Esophagus (tissue), 2 donors: ENCODE measurements at regions not wholly inside any gene's neighbourhood (a gene's known extent, or its start where the extent isn't known, plus 50 kb on each side); places are given as distances from the start of the nearest gene placed in this dataset.

Source experiments
- H3K27ac ChIP-seq, 2 donors: one replicate each; pipeline ENCODE4 v1.5.1; 2013; ENCODE audit warnings: low read depth in 2 of 2, mild to moderate bottlenecking in 2 of 2, inconsistent platforms in 1 of 2, low read length in 1 of 2, moderate library complexity in 1 of 2
- H3K27me3 ChIP-seq, 2 donors: one replicate each; pipeline ENCODE4 v1.6.1; 2013; ENCODE audit warnings: low read length in 2 of 2, control low read depth in 1 of 2, mild to moderate bottlenecking in 1 of 2; ENCODE audit not compliant: insufficient read depth in 2 of 2, control insufficient read depth in 1 of 2
- H3K36me3 ChIP-seq, 2 donors: one replicate each; pipeline ENCODE4 v1.6.1; 2013; ENCODE audit warnings: low read length in 1 of 2; ENCODE audit not compliant: control insufficient read depth in 2 of 2, insufficient read depth in 2 of 2
- H3K4me1 ChIP-seq, 2 donors: one replicate each; pipeline ENCODE4 v1.6.1; 2013; ENCODE audit warnings: low read length in 1 of 2; ENCODE audit not compliant: control insufficient read depth in 2 of 2, insufficient read depth in 2 of 2
- H3K4me3 ChIP-seq, 2 donors: one replicate each; pipeline ENCODE4 v1.5.1; 2013; ENCODE audit warnings: low read length in 2 of 2, mild to moderate bottlenecking in 2 of 2, low read depth in 1 of 2, moderate library complexity in 1 of 2
- H3K9me3 ChIP-seq, 2 donors: one replicate each; pipeline ENCODE4 v1.6.1; 2013; ENCODE audit warnings: mild to moderate bottlenecking in 2 of 2, low read depth in 1 of 2, low read length in 1 of 2, moderate library complexity in 1 of 2; ENCODE audit not compliant: control insufficient read depth in 2 of 2, insufficient read depth in 1 of 2
- WGBS, 2 donors: extraction: QIAGEN DNeasy Blood & Tissue Kit; methylation state at CpG; one replicate each; pipeline ENCODE4 v1.1.7; 2013; 5-methylcytosine and 5-hydroxymethylcytosine counted together
- donor health status: healthy with polysubstance abuse.
- donor health status: Bipolar disorder and iron deficiency.

- no peaks in the 10 kb centered on the region for H3K36me3 ChIP-seq
- no peak overlapping the region for H3K4me3 ChIP-seq
- H3K9me3 ChIP-seq, result no peaks in the 10 kb centered on the region
- 87 to 94% methylated on average over 4 of the region's 4 CpGs for whole genome bisulfite sequencing, 2 donors
- no peaks in the 10 kb centered on the region for H3K4me1 ChIP-seq
- H3K27ac ChIP-seq, result no peak overlapping the region
- H3K27me3 ChIP-seq, result no peaks in the 10 kb centered on the region
These were observed 83.7 kb downstream of the BMP2 start for GRCh38 chr20:6851136-6851535.

DNA sequence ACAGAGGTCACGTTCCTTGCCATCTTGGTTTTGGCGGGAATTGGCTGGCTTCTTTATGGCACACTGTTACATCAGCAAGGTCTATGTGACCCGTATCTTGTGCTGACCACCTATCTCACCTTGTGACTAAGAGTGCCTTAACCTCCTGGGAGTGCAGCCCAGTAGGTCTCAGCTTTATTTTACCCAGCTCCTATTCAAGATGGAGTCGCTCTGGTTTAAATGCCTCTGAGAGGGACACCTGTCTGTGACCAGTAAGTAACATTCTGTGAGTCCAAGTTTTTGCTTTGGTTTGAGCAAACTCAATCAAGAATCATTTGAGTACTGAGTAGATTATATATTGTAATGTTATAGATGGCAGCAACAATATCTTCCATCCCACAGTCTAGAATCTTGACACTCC, 85.0 kb downstream of the BMP2 start:
- Histone ChIP-seq H3K27me3 (no peaks in the 10 kb centered on the region), H3K4me3 (no peak overlapping the region), H3K9me3 (no peaks in the 10 kb centered on the region), H3K4me1 (no peaks in the 10 kb centered on the region), H3K36me3 (no peaks in the 10 kb centered on the region), H3K27ac (no peak overlapping the region)
- WGBS, 2 donors, result 94 to 96% methylated on average over 4 of the region's 4 CpGs

- Histone ChIP-seq H3K9me3 (no peaks in the 10 kb centered on the region), H3K36me3 (no peaks in the 10 kb centered on the region), H3K27ac (no peak overlapping the region), H3K4me1 (no peaks in the 10 kb centered on the region), H3K27me3 (no peaks in the 10 kb centered on the region), H3K4me3 (no peak overlapping the region)
- 47 to 66% methylated on average over 3 of the region's 3 CpGs for WGBS, 2 donors
These were observed 87.6 kb downstream of the BMP2 start for GRCh38 chr20:6855104-6855503.

- Histone ChIP-seq H3K36me3 (no peaks in the 10 kb centered on the region), H3K27ac (no peak overlapping the region), H3K27me3 (no peaks in the 10 kb centered on the region), H3K4me1 (no peaks in the 10 kb centered on the region), H3K9me3 (no peaks in the 10 kb centered on the region), H3K4me3 (no peak overlapping the region)
- 57 to 60% methylated on average over 1 of the region's 1 CpG for WGBS, 2 donors
These were observed 88.3 kb downstream of the BMP2 start for GRCh38 chr20:6855796-6856195.

DNA sequence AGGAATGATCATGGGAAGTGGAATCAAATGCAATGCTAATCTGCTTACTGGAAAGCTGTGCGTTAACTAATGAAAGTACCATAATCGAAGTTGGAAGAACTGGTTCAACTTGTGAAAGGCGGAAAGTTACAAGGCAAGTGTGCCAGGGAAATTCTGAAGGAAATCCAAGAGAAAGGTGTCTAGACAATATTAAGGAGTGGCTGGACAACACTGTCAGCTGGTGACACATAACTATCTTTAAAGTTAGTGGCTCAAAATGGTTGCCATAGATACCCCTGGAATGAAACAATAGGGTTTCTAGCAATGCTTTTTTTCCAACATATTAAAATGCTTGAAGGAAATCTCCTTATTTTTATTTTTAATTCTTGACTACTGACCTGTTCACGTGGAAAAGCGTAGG, 90.4 kb downstream of the BMP2 start:
- no peaks in the 10 kb centered on the region for H3K36me3 ChIP-seq
- H3K9me3 ChIP-seq, result no peaks in the 10 kb centered on the region
- no peak overlapping the region for H3K4me3 ChIP-seq
- 55 to 75% methylated on average over 5 of the region's 5 CpGs for WGBS, 2 donors
- H3K27ac ChIP-seq, result no peak overlapping the region
- H3K27me3 ChIP-seq, result no peaks in the 10 kb centered on the region
- H3K4me1 ChIP-seq, result no peaks in the 10 kb centered on the region

DNA sequence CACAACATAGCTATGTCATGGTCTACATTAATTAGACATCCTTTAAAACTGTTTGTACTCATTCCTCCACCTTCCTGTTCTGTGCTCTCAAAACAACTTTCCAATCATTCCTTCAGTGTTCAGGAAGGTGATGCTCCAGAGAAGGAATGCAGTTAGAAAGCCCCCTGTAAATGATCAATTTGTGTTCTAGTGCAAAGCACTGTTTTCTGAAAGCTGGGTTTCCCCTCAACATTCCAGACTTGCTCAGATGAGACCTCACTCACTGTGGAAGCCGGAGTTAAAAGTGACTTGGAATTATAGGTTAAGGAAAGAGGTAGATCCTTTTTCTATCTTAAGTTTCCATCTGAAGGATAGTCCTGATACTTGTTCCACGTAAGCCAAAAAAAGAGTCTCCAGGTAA, 95.9 kb downstream of the BMP2 start:
- 74 to 87% methylated on average over 2 of the region's 2 CpGs for WGBS, 2 donors
- H3K27ac ChIP-seq, result no peak overlapping the region
- no peaks in the 10 kb centered on the region for H3K27me3 ChIP-seq
- no peaks in the 10 kb centered on the region for H3K4me1 ChIP-seq
- H3K4me3 ChIP-seq, result no peak overlapping the region
- H3K9me3 ChIP-seq, result no peaks in the 10 kb centered on the region
- H3K36me3 ChIP-seq, result no peaks in the 10 kb centered on the region

GRCh38 chr20:6863798-6864201, 96.3 kb downstream of the BMP2 start:
- WGBS, 2 donors, result 58 to 60% methylated on average over 7 of the region's 7 CpGs
- no peaks in the 10 kb centered on the region for H3K36me3 ChIP-seq
- no peaks in the 10 kb centered on the region for H3K9me3 ChIP-seq
- no peaks in the 10 kb centered on the region for H3K4me1 ChIP-seq
- H3K4me3 ChIP-seq, result no peak overlapping the region
- H3K27me3 ChIP-seq, result no peaks in the 10 kb centered on the region
- no peak overlapping the region for H3K27ac ChIP-seq

DNA sequence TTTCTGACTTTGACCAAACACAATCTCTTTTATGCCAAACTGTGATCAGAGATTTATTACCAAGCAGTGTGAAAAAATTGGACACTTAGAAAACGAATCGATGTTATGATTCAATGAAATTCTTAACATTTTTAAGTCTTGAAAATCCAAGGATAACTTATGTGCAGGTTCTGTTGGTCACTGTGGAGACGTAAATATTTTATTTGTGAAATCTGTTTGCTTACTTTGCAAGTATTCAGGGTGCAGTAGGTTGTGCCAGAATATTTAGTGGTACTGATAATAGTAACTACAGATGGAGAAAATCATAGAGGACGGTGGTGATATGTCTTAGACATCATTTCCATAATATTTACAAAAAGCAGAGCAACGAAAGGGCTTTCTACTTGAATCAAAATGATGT, 97.3 kb downstream of the BMP2 start:
- Histone ChIP-seq H3K36me3 (no peaks in the 10 kb centered on the region), H3K27ac (no peak overlapping the region), H3K4me3 (no peak overlapping the region), H3K4me1 (no peaks in the 10 kb centered on the region), H3K27me3 (no peaks in the 10 kb centered on the region), H3K9me3 (no peaks in the 10 kb centered on the region)
- WGBS, 2 donors, result 55% methylated on average over 5 of the region's 5 CpGs

DNA sequence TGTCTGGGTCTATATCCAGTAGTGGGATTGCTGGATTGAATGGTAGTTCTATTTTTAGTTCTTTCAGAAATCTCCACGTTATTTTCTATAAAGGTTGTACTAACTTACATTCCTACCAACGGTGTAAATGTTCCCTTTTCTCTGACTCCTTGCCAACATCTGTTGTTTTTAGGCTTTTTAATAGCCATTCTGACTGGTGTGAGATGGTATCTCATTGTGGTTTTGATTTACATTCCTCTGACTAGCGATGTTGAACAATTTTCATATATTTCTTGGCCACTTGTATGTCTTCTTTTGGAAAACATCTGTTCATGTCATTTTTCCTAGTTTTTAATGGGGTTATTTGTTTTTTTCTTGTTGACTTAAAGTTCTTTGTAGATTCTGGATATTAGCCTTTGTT, 99.3 kb downstream of the BMP2 start:
- no peaks in the 10 kb centered on the region for H3K27me3 ChIP-seq
- no peaks in the 10 kb centered on the region for H3K36me3 ChIP-seq
- H3K27ac ChIP-seq, result no peak overlapping the region
- no peaks in the 10 kb centered on the region for H3K9me3 ChIP-seq
- H3K4me1 ChIP-seq, result no peaks in the 10 kb centered on the region
- H3K4me3 ChIP-seq, result no peak overlapping the region
- WGBS, 2 donors, result 33 to 39% methylated on average over 3 of the region's 3 CpGs

DNA sequence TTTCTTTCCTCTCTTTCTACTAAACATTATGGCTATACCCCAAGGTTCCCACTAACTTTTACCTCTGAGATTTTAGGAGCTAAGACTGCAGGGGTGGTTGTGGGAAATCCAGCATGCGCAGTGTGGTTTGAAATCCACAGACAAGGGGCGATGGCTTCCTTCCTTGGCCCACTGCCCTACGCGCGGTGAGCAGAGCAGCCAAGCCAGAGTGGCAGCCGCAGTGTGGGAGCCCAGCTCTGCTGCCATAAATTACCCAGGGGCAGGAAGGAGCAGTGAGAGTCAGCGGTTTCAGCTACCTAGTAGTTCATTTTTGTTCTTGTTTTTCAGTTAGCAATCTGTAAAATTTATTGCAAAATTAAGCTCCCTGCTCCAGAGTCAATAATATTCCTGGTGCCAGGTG, 101.4 kb downstream of the BMP2 start:
- no peaks in the 10 kb centered on the region for H3K4me1 ChIP-seq
- 64 to 68% methylated on average over 7 of the region's 7 CpGs for WGBS, 2 donors
- H3K27ac ChIP-seq, result no peak overlapping the region
- H3K9me3 ChIP-seq, result no peaks in the 10 kb centered on the region
- no peak overlapping the region for H3K4me3 ChIP-seq
- no peaks in the 10 kb centered on the region for H3K27me3 ChIP-seq
- no peaks in the 10 kb centered on the region for H3K36me3 ChIP-seq
